ENCODE measurements at regions not wholly inside any gene's neighbourhood (a gene's known extent, or its start where the extent isn't known, plus 50 kb on each side); places are given as distances from the start of the nearest gene placed in this dataset.

GRCh38 chr10:90313576-90314325 is 544.1 kb downstream of the HTR7 start:
- H3K4me3 ChIP-seq (ENCODE audit: low read length in 2 of 2) = no peak overlapping the region
- H3K23ac ChIP-seq (ENCODE audit: low read depth, low read length, poor library complexity) = no peak overlapping the region
- H3K9me3 ChIP-seq (replicated peaks in 1 of 2; ENCODE audit: control insufficient read depth in 2 of 2, insufficient read depth in 1 of 2, low read depth in 1 of 2, low read length in 2 of 2) = no peaks in the 10 kb centered on the region
- H3K14ac ChIP-seq (ENCODE audit: low read length) = no peak overlapping the region
- H4K8ac ChIP-seq (ENCODE audit: low read depth, low read length) = no peak overlapping the region
- no peak overlapping the region for H4K91ac ChIP-seq (ENCODE audit: low read depth, low read length, poor library complexity)
- H2BK12ac ChIP-seq (ENCODE audit: low read length) = no peak overlapping the region
- H2AFZ ChIP-seq (ENCODE audit: low read length) = no peak overlapping the region
- no peaks in the 10 kb centered on the region for H3K79me1 ChIP-seq (ENCODE audit: low read depth, low read length)
- H3K27me3 ChIP-seq (ENCODE audit: control insufficient read depth in 3 of 3, insufficient read depth in 3 of 3, low read depth in 1 of 3, low read length in 3 of 3) = no peaks in the 10 kb centered on the region
- no peak overlapping the region for H2BK5ac ChIP-seq (ENCODE audit: low read length)
- no peak overlapping the region for H2BK15ac ChIP-seq (ENCODE audit: low read length)
- no peak overlapping the region for H3K4ac ChIP-seq (ENCODE audit: low read length)
- WGBS, 2 donors (ENCODE audit: extremely low coverage in 2 of 2, insufficient read length in 2 of 2, insufficient replicate concordance in 1 of 2) = no CpG with 5 or more reads among the region's 3 CpGs
- no peak overlapping the region for H3K9ac ChIP-seq (ENCODE audit: low read depth, low read length, poor library complexity)
- no peak overlapping the region for H3K18ac ChIP-seq (ENCODE audit: low read length)
- H3K4me2 ChIP-seq (ENCODE audit: insufficient read depth, low read length, poor library complexity, severe bottlenecking) = no peak overlapping the region
- no peak for DNase-seq (ENCODE audit: low spot score)
- H3K36me3 ChIP-seq (replicated peaks in 1 of 2; ENCODE audit: control insufficient read depth in 2 of 2, insufficient read depth in 2 of 2, low read length in 2 of 2) = no peaks in the 10 kb centered on the region
- no peaks in the 10 kb centered on the region for H3K4me1 ChIP-seq (ENCODE audit: control insufficient read depth in 2 of 2, insufficient read depth in 1 of 2, low read depth in 1 of 2, low read length in 2 of 2)
- H2AK5ac ChIP-seq (ENCODE audit: low read depth, low read length) = no peak overlapping the region
- H2BK120ac ChIP-seq (ENCODE audit: low read depth, low read length) = no peak overlapping the region
- no peak overlapping the region for H3K27ac ChIP-seq (replicated peaks; ENCODE audit: low read length)

GRCh38 chr10:90314718-90315117 is 543.1 kb downstream of the HTR7 start:
- no CpG with 5 or more reads among the region's 1 CpG for WGBS, 2 donors (ENCODE audit: extremely low coverage in 2 of 2, insufficient read length in 2 of 2, insufficient replicate concordance in 1 of 2)
- no peak overlapping the region for H2AK5ac ChIP-seq (ENCODE audit: low read depth, low read length)
- no peak overlapping the region for H4K8ac ChIP-seq (ENCODE audit: low read depth, low read length)
- no peak for DNase-seq (ENCODE audit: low spot score)
- no peaks in the 10 kb centered on the region for H3K9me3 ChIP-seq (replicated peaks in 1 of 2; ENCODE audit: control insufficient read depth in 2 of 2, insufficient read depth in 1 of 2, low read depth in 1 of 2, low read length in 2 of 2)
- no peaks in the 10 kb centered on the region for H3K79me1 ChIP-seq (ENCODE audit: low read depth, low read length)
- no peak overlapping the region for H3K27ac ChIP-seq (replicated peaks; ENCODE audit: low read length)
- no peak overlapping the region for H3K14ac ChIP-seq (ENCODE audit: low read length)
- no peak overlapping the region for H3K23ac ChIP-seq (ENCODE audit: low read depth, low read length, poor library complexity)
- H3K4ac ChIP-seq (ENCODE audit: low read length) = no peak overlapping the region
- no peak overlapping the region for H2AFZ ChIP-seq (ENCODE audit: low read length)
- no peaks in the 10 kb centered on the region for H3K27me3 ChIP-seq (ENCODE audit: control insufficient read depth in 3 of 3, insufficient read depth in 3 of 3, low read depth in 1 of 3, low read length in 3 of 3)
- no peak overlapping the region for H3K4me2 ChIP-seq (ENCODE audit: insufficient read depth, low read length, poor library complexity, severe bottlenecking)
- no peak overlapping the region for H2BK5ac ChIP-seq (ENCODE audit: low read length)
- no peak overlapping the region for H4K91ac ChIP-seq (ENCODE audit: low read depth, low read length, poor library complexity)
- peaks cover 0 to 2% of the 10 kb centered on the region in 2 donors for H3K4me1 ChIP-seq (ENCODE audit: control insufficient read depth in 2 of 2, insufficient read depth in 1 of 2, low read depth in 1 of 2, low read length in 2 of 2)
- H3K18ac ChIP-seq (ENCODE audit: low read length) = no peak overlapping the region
- H2BK12ac ChIP-seq (ENCODE audit: low read length) = no peak overlapping the region
- no peak overlapping the region for H2BK15ac ChIP-seq (ENCODE audit: low read length)
- no peak overlapping the region for H3K9ac ChIP-seq (ENCODE audit: low read depth, low read length, poor library complexity)
- H3K4me3 ChIP-seq (ENCODE audit: low read length in 2 of 2) = no peak overlapping the region
- H3K36me3 ChIP-seq (replicated peaks in 1 of 2; ENCODE audit: control insufficient read depth in 2 of 2, insufficient read depth in 2 of 2, low read length in 2 of 2) = no peaks in the 10 kb centered on the region
- no peak overlapping the region for H2BK120ac ChIP-seq (ENCODE audit: low read depth, low read length)

- Histone ChIP-seq H3K23ac (ENCODE audit: low read depth, low read length, poor library complexity) (no peak overlapping the region), H3K14ac (ENCODE audit: low read length) (no peak overlapping the region), H3K4me2 (ENCODE audit: insufficient read depth, low read length, poor library complexity, severe bottlenecking) (no peak overlapping the region), H3K18ac (ENCODE audit: low read length) (no peak overlapping the region), H2BK15ac (ENCODE audit: low read length) (no peak overlapping the region), H4K8ac (ENCODE audit: low read depth, low read length) (no peak overlapping the region), H3K79me1 (ENCODE audit: low read depth, low read length) (no peaks in the 10 kb centered on the region), H3K4me3 (ENCODE audit: low read length in 2 of 2) (no peak overlapping the region), H2AFZ (ENCODE audit: low read length) (no peak overlapping the region), H2AK5ac (ENCODE audit: low read depth, low read length) (no peak overlapping the region), H3K4ac (ENCODE audit: low read length) (no peak overlapping the region), H3K9ac (ENCODE audit: low read depth, low read length, poor library complexity) (no peak overlapping the region), H2BK120ac (ENCODE audit: low read depth, low read length) (no peak overlapping the region), H3K9me3 (replicated peaks in 1 of 2; ENCODE audit: control insufficient read depth in 2 of 2, insufficient read depth in 1 of 2, low read depth in 1 of 2, low read length in 2 of 2) (no peaks in the 10 kb centered on the region), H3K36me3 (replicated peaks in 1 of 2; ENCODE audit: control insufficient read depth in 2 of 2, insufficient read depth in 2 of 2, low read length in 2 of 2) (no peaks in the 10 kb centered on the region), H3K27ac (replicated peaks; ENCODE audit: low read length) (no peak overlapping the region), H2BK5ac (ENCODE audit: low read length) (no peak overlapping the region), H3K27me3 (ENCODE audit: control insufficient read depth in 3 of 3, insufficient read depth in 3 of 3, low read depth in 1 of 3, low read length in 3 of 3) (no peaks in the 10 kb centered on the region), H3K4me1 (ENCODE audit: control insufficient read depth in 2 of 2, insufficient read depth in 1 of 2, low read depth in 1 of 2, low read length in 2 of 2) (peaks cover 0 to 2% of the 10 kb centered on the region in 2 donors), H2BK12ac (ENCODE audit: low read length) (no peak overlapping the region), H4K91ac (ENCODE audit: low read depth, low read length, poor library complexity) (no peak overlapping the region)
- no peak for DNase-seq (ENCODE audit: low spot score)
- no CpG with 5 or more reads among the region's 3 CpGs for WGBS, 2 donors (ENCODE audit: extremely low coverage in 2 of 2, insufficient read length in 2 of 2, insufficient replicate concordance in 1 of 2)
Measured at GRCh38 chr10:90317172-90317571, 540.7 kb downstream of the HTR7 start.

DNA sequence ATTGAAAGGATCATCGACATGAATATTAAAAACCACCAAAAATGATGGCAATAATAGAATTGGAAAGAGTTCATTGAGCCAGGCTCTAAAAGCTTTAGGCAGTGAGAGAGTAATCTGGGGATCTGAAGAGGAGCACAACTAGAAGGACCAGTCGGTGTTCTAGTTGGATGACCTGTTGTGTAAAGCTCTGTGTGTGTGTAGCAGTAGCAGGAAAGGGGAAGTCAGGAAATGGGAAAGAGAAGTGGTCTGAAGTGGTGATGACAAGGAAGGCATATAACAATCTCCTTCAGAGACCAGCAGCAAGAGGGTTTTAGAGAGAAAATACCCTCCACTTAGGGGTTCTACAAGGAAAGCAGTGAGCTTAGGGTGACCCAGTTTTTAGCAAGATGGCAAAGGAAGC is 539.2 kb downstream of the HTR7 start:
- H4K91ac ChIP-seq (ENCODE audit: low read depth, low read length, poor library complexity) = no peak overlapping the region
- no peak overlapping the region for H2BK12ac ChIP-seq (ENCODE audit: low read length)

More for the DNA sequence above, 539.2 kb downstream of the HTR7 start:
- no peak overlapping the region for H3K4ac ChIP-seq (ENCODE audit: low read length)
- no peak overlapping the region for H4K8ac ChIP-seq (ENCODE audit: low read depth, low read length)
- H3K27me3 ChIP-seq (ENCODE audit: control insufficient read depth in 3 of 3, insufficient read depth in 3 of 3, low read depth in 1 of 3, low read length in 3 of 3) = no peaks in the 10 kb centered on the region
- no peak overlapping the region for H2BK15ac ChIP-seq (ENCODE audit: low read length)
- H3K9ac ChIP-seq (ENCODE audit: low read depth, low read length, poor library complexity) = no peak overlapping the region
- no peak for DNase-seq (ENCODE audit: low spot score)
- H3K9me3 ChIP-seq (replicated peaks in 1 of 2; ENCODE audit: control insufficient read depth in 2 of 2, insufficient read depth in 1 of 2, low read depth in 1 of 2, low read length in 2 of 2) = no peaks in the 10 kb centered on the region
- no peak overlapping the region for H3K27ac ChIP-seq (replicated peaks; ENCODE audit: low read length)
- no peak overlapping the region for H2BK120ac ChIP-seq (ENCODE audit: low read depth, low read length)
- no peak overlapping the region for H3K4me2 ChIP-seq (ENCODE audit: insufficient read depth, low read length, poor library complexity, severe bottlenecking)
- H3K36me3 ChIP-seq (replicated peaks in 1 of 2; ENCODE audit: control insufficient read depth in 2 of 2, insufficient read depth in 2 of 2, low read length in 2 of 2) = no peaks in the 10 kb centered on the region
- no peak overlapping the region for H2AFZ ChIP-seq (ENCODE audit: low read length)
- H3K18ac ChIP-seq (ENCODE audit: low read length) = no peak overlapping the region
- no peak overlapping the region for H3K23ac ChIP-seq (ENCODE audit: low read depth, low read length, poor library complexity)
- H2AK5ac ChIP-seq (ENCODE audit: low read depth, low read length) = no peak overlapping the region
- no peak overlapping the region for H2BK5ac ChIP-seq (ENCODE audit: low read length)
- H3K14ac ChIP-seq (ENCODE audit: low read length) = no peak overlapping the region
- H3K4me1 ChIP-seq (ENCODE audit: control insufficient read depth in 2 of 2, insufficient read depth in 1 of 2, low read depth in 1 of 2, low read length in 2 of 2) = peaks cover 0 to 2% of the 10 kb centered on the region in 2 donors
- H3K79me1 ChIP-seq (ENCODE audit: low read depth, low read length) = no peaks in the 10 kb centered on the region
- no CpG with 5 or more reads among the region's 2 CpGs for WGBS, 2 donors (ENCODE audit: extremely low coverage in 2 of 2, insufficient read length in 2 of 2, insufficient replicate concordance in 1 of 2)
- no peak overlapping the region for H3K4me3 ChIP-seq (ENCODE audit: low read length in 2 of 2)

Data from neuronal stem cell (in vitro differentiated cells).